GM12878 (cell line): ENCODE measurements at regions not wholly inside any gene's neighbourhood (a gene's known extent, or its start where the extent isn't known, plus 50 kb on each side); places are given as distances from the start of the nearest gene placed in this dataset.
A peak's percentile ranks its signal among the peaks of the same experiment; 100 is the strongest.

Experiments
- ATAC-seq: fragments of 200-7000 bp; cut with Tn5 transposase; 3 replicates; pipeline ENCODE4 v1.9.1; 2020; ENCODE audit warnings: mild to moderate bottlenecking, moderate library complexity
- BruUV-seq: library from RNA; stranded (reverse); fragments of 400-500 nt; replicated peaks from 2 replicates; lab custom pipeline; 2021; lab: Mats Ljungman, UMichigan
- CTCF ChIA-PET: fragments of 300-600 bp; sonication (Branson Sonifier 250); formaldehyde crosslinking; extraction: SDS; loops from one replicate; lab custom pipeline; 2021; ENCODE audit warnings: inconsistent platforms; lab: Yijun Ruan, JAX
- POLR2A ChIA-PET: fragments of 350-600 bp; formaldehyde crosslinking; extraction: SDS; loops from one replicate; lab custom pipeline; 2021; ENCODE audit warnings: inconsistent platforms; lab: Charles Lee
- RAD21 ChIA-PET: fragments of 300-600 bp; sonication (Branson Sonifier 250); formaldehyde crosslinking; loops from one replicate; lab custom pipeline; 2023; ENCODE audit warnings: antibody characterized with exemption; ENCODE audit not compliant: unreplicated experiment; lab: Charles Lee
- SMC1A ChIA-PET: fragments of 300-600 bp; sonication (Branson Sonifier 250); formaldehyde crosslinking; loops from one replicate; lab custom pipeline; 2023; ENCODE audit not compliant: unreplicated experiment, uncharacterized antibody; lab: Charles Lee
- DNase-seq: peaks from one replicate; pipeline ENCODE4 v3.0.0-alpha.2; 2011; ENCODE audit warnings: low read depth, low spot score
- FAIRE-seq: peaks from 3 replicates; lab custom pipeline; 2011; peaks lifted over from hg19 to GRCh38; lab: Jason Lieb, UNC
- H2AFZ ChIP-seq: 2 replicates; pipeline ENCODE4 v1.6.0; 2011; ENCODE audit warnings: low read depth, low read length, control low read depth; ENCODE audit not compliant: control insufficient read depth
- H3K27ac ChIP-seq: 2 replicates; pipeline ENCODE4 v1.5.1; 2011; ENCODE audit warnings: control low read depth; ENCODE audit not compliant: control insufficient read depth, insufficient read depth
- H3K27me3 ChIP-seq, 2 experiments: replicated peaks in 1 of 2; 2 replicates each; pipeline versions ENCODE4 v1.6.0 to v1.6.1; 2011; ENCODE audit warnings: low read length in 1 of 2; ENCODE audit not compliant: control insufficient read depth in 2 of 2, insufficient read depth in 2 of 2
- H3K36me3 ChIP-seq, 2 experiments: 2 replicates each; pipeline ENCODE4 v1.5.1; 2011; ENCODE audit warnings: low read length in 1 of 2; ENCODE audit not compliant: control insufficient read depth in 2 of 2, insufficient read depth in 2 of 2
- H3K4me1 ChIP-seq: 2 replicates; pipeline ENCODE4 v1.6.1; 2011; ENCODE audit warnings: mild to moderate bottlenecking, low read length, moderate library complexity, mixed read lengths; ENCODE audit not compliant: control insufficient read depth, insufficient read depth
- H3K4me2 ChIP-seq: 2 replicates; pipeline ENCODE4 v1.6.0; 2011; ENCODE audit warnings: control low read depth; ENCODE audit not compliant: control insufficient read depth, insufficient read depth
- H3K4me3 ChIP-seq: fragments of 200-600 bp; sonication (generic); 2 replicates; pipeline ENCODE4 v1.5.1; 2016
- H3K79me2 ChIP-seq: 2 replicates; pipeline ENCODE4 v1.6.0; 2011; ENCODE audit warnings: low read length; ENCODE audit not compliant: control insufficient read depth, insufficient read depth
- H3K9ac ChIP-seq: 2 replicates; pipeline ENCODE4 v1.8.0; 2011; ENCODE audit warnings: low read length, control low read depth, mixed read lengths; ENCODE audit not compliant: control insufficient read depth, insufficient read depth
- H3K9me3 ChIP-seq: replicated peaks from 3 replicates; pipeline ENCODE4 v1.5.1; 2011; ENCODE audit warnings: mild to moderate bottlenecking, low read length; ENCODE audit not compliant: control insufficient read depth, insufficient read depth
- H4K20me1 ChIP-seq: 2 replicates; pipeline ENCODE4 v1.6.0; 2011; ENCODE audit not compliant: control insufficient read depth, insufficient read depth
- ATF3 ChIP-seq: IDR thresholded peaks from 2 replicates; pipeline ENCODE4 v1.6.1; 2011; ENCODE audit warnings: low read depth, mild to moderate bottlenecking, low read length, moderate library complexity, borderline replicate concordance; ENCODE audit errors: extremely low read depth
- BMI1 ChIP-seq: fragments of 450-650 bp; IDR thresholded peaks from 2 replicates; pipeline ENCODE4 v1.6.1; 2016; ENCODE audit warnings: mild to moderate bottlenecking, moderate library complexity, borderline replicate concordance
- CBX5 ChIP-seq: sonication (generic); IDR thresholded peaks from 2 replicates; pipeline ENCODE4 v1.6.1; 2016; ENCODE audit warnings: low read depth, moderate library complexity, mild to moderate bottlenecking, inconsistent platforms
- CREB1 ChIP-seq: IDR thresholded peaks from 2 replicates; pipeline ENCODE4 v1.6.1; 2012; ENCODE audit warnings: low read depth, mild to moderate bottlenecking, inconsistent platforms
- CTCF ChIP-seq, 3 experiments: IDR thresholded peaks in 2 of 3; conservative IDR thresholded peaks in 1 of 3; 2 replicates each; pipeline ENCODE4 v1.5.1; 2011; ENCODE audit warnings: low read depth in 3 of 3, low read length in 3 of 3, mild to moderate bottlenecking in 3 of 3, control low read depth in 2 of 3, moderate library complexity in 2 of 3, inconsistent platforms in 1 of 3, mixed read lengths in 1 of 3; ENCODE audit not compliant: control insufficient read depth in 2 of 3, insufficient read depth in 1 of 3; ENCODE audit errors: extremely low read depth in 1 of 3
- EED ChIP-seq: sonication (generic); IDR thresholded peaks from 2 replicates; pipeline ENCODE4 v1.6.1; 2016; ENCODE audit warnings: antibody characterized with exemption, low read depth
- GABPA ChIP-seq: IDR thresholded peaks from 2 replicates; pipeline ENCODE4 v1.6.1; 2014; ENCODE audit warnings: antibody characterized with exemption, low read depth, mild to moderate bottlenecking, inconsistent platforms
- HCFC1 ChIP-seq: fragments of 150-350 bp; IDR thresholded peaks from 2 replicates; pipeline ENCODE4 v1.6.1; 2014; ENCODE audit warnings: low read length
- IKZF1 ChIP-seq: fragments of 450-650 bp; conservative IDR thresholded peaks from 2 replicates; pipeline ENCODE4 v1.6.1; 2017; ENCODE audit warnings: antibody characterized with exemption, mild to moderate bottlenecking
- NR2C1 ChIP-seq: fragments of 450-650 bp; IDR thresholded peaks from 2 replicates; pipeline ENCODE4 v1.6.1; 2017; ENCODE audit warnings: antibody characterized with exemption, mild to moderate bottlenecking, moderate library complexity
- NR2C2 ChIP-seq: IDR thresholded peaks from 2 replicates; pipeline ENCODE4 v1.6.1; 2011; ENCODE audit warnings: borderline replicate concordance, low read depth; ENCODE audit not compliant: control insufficient read depth, insufficient read length
- NR2F1 ChIP-seq: fragments of 450-650 bp; conservative IDR thresholded peaks from 2 replicates; pipeline ENCODE4 v1.6.1; 2017; ENCODE audit warnings: mild to moderate bottlenecking
- PAX5 ChIP-seq: IDR thresholded peaks from 2 replicates; pipeline ENCODE4 v1.6.1; 2011; ENCODE audit warnings: low read depth, low read length, borderline replicate concordance
- RELA ChIP-seq: fragments of 450-650 bp; IDR thresholded peaks from 2 replicates; pipeline ENCODE4 v1.8.0; 2014; ENCODE audit warnings: borderline replicate concordance; ENCODE audit not compliant: partially characterized antibody
- USF1 ChIP-seq: IDR thresholded peaks from 2 replicates; pipeline ENCODE4 v1.6.1; 2011; ENCODE audit warnings: borderline replicate concordance, low read depth, mild to moderate bottlenecking, moderate library complexity, mixed read lengths, low read length; ENCODE audit not compliant: insufficient read depth; ENCODE audit errors: extremely low read length
- YY1 ChIP-seq: IDR thresholded peaks from 2 replicates; pipeline ENCODE4 v1.6.1; 2011; ENCODE audit warnings: low read depth, mild to moderate bottlenecking, low read length
- ZBTB40 ChIP-seq: fragments of 450-650 bp; IDR thresholded peaks from 2 replicates; pipeline ENCODE4 v1.6.1; 2016; ENCODE audit warnings: mild to moderate bottlenecking, moderate library complexity, borderline replicate concordance
- WGBS: methylation state at CpG from one replicate; pipeline ENCODE4 v1.1.6; 2016; ENCODE audit warnings: low lambda C conversion rate; ENCODE audit not compliant: insufficient replicate concordance, insufficient coverage; ENCODE audit errors: missing lambda C conversion rate; 5-methylcytosine and 5-hydroxymethylcytosine counted together
- in situ Hi-C: fragments of 300-500 bp; cut with MboI; formaldehyde crosslinking; loops from 9 replicates; pipeline ENCODE4 v1.14.3; 2018; ENCODE audit warnings: mixed read lengths
- intact Hi-C: fragments of 100-400 bp; cut with micrococcal nuclease; formaldehyde crosslinking; loops from one replicate; pipeline ENCODE4 v1.14.2; 2022; ENCODE audit not compliant: unreplicated experiment

- FAIRE-seq, result peak; percentile 75
- H4K20me1 ChIP-seq, result no peaks in the 10 kb centered on the region
- ChIA-PET SMC1A (no interaction called here), CTCF (no interaction called here), POLR2A (no interaction called here), RAD21 (no interaction called here)
- intact Hi-C loops (no loop called here), in situ Hi-C loops (no loop called here)
- H3K4me3 ChIP-seq, result no peak overlapping the region
- WGBS, result 20% methylated on average over 5 of the region's 5 CpGs
- peak overlapping the region; percentile 6; the same call in 1 of the 2 replicates for H2AFZ ChIP-seq
- BruUV-seq, result no TSS peak
- H3K4me1 ChIP-seq, result peaks cover 4% of the 10 kb centered on the region; the same call in 1 of the 2 replicates
- H3K79me2 ChIP-seq, result no peaks in the 10 kb centered on the region
- peaks cover 5% of the 10 kb centered on the region; the same call in 2 of the 3 replicates for H3K9me3 ChIP-seq
- H3K9ac ChIP-seq, result no peak overlapping the region
- H3K27ac ChIP-seq, result no peak overlapping the region
- no peaks in the 10 kb centered on the region for H3K27me3 ChIP-seq
- H3K36me3 ChIP-seq, result no peaks in the 10 kb centered on the region
- no peak overlapping the region for H3K4me2 ChIP-seq
- DNase-seq, result peak; percentile 59
- peak; percentile 49 for ATAC-seq
- TF ChIP-seq NR2C2 (peak; percentile 79), ZBTB40 (peak; percentile 83), CTCF (IDR thresholded peaks at IDR 0.05 in 2 of 3, conservative IDR thresholded peaks at IDR 0.05 in 1 of 3; ENCODE audit: control insufficient read depth in 2 of 3, extremely low read depth in 1 of 3, insufficient read depth in 1 of 3, low read depth in 3 of 3, low read length in 3 of 3) (no peak), HCFC1 (peak; percentile 75), IKZF1 (peak; percentile 38), ATF3 (peak; percentile 48; the same call in 1 of the 2 replicates), RELA (no peak), CREB1 (no peak), CBX5 (0 out of 2 replicates have a peak, but pooled peaks have one; percentile 43), EED (no peak), GABPA (peak; percentile 86), USF1 (peak; percentile 83), YY1 (peak; percentile 79), PAX5 (no peak), NR2F1 (0 out of 2 replicates have a peak, but pooled peaks have one; percentile 15), NR2C1 (peak; percentile 93), BMI1 (no peak)
Observed at GRCh38 chr12:131242741-131243496, 289.2 kb downstream of the ADGRD1 start.
